K562 (cell line): ENCODE measurements at regions not wholly inside any gene's neighbourhood (a gene's known extent, or its start where the extent isn't known, plus 50 kb on each side); places are given as distances from the start of the nearest gene placed in this dataset.

Experiments used
- ATAC-seq: fragments of 200-7000 bp; cut with Tn5 transposase; 3 replicates; pipeline ENCODE4 v1.9.1; 2020; ENCODE audit warnings: moderate library complexity
- BruUV-seq: library from RNA; stranded (reverse); fragments of 400-500 nt; replicated peaks from 2 replicates; lab custom pipeline; 2021; lab: Mats Ljungman, UMichigan
- CTCF ChIA-PET: fragments of 300-600 bp; formaldehyde crosslinking; extraction: SDS; loops from one replicate; lab custom pipeline; 2021; ENCODE audit warnings: low intra/inter-chr PET ratio; lab: Yijun Ruan, JAX
- POLR2A ChIA-PET: fragments of 300-600, 350-650 bp; sonication (Branson Sonifier 250); formaldehyde crosslinking; extraction: SDS; loops from one replicate; lab custom pipeline; 2021; ENCODE audit warnings: antibody characterized with exemption, inconsistent platforms; lab: Yijun Ruan, JAX
- DNase-seq, 4 experiments: peaks; one replicate each; pipeline versions ENCODE4 v3.0.0 to v3.0.0-alpha.2; 2011 to 2018; ENCODE audit warnings: low spot score in 3 of 4, mixed read lengths in 3 of 4; ENCODE audit errors: extremely low read depth in 1 of 4
- FAIRE-seq: peaks from 2 replicates; lab custom pipeline; 2011; peaks lifted over from hg19 to GRCh38; lab: Jason Lieb, UNC
- H2AFZ ChIP-seq: 2 replicates; pipeline ENCODE4 v1.6.0; 2011; ENCODE audit warnings: low read depth, low read length, control low read depth, inconsistent platforms
- H3K27ac ChIP-seq: fragments of 200-600 bp; 3 replicates; pipeline ENCODE4 v1.8.0; 2011; ENCODE audit warnings: low read depth, mild to moderate bottlenecking, control low read depth, inconsistent platforms, low read length, moderate library complexity, mixed read lengths; ENCODE audit errors: extremely low read depth
- H3K27me3 ChIP-seq, 2 experiments: fragments of 300-600 bp in 1 of 2; 2 replicates in 1 of 2; 3 replicates in 1 of 2; pipeline versions ENCODE4 v1.6.0 to v1.8.0; 2011; ENCODE audit warnings: inconsistent platforms in 2 of 2, low read length in 2 of 2, mild to moderate bottlenecking in 1 of 2, mixed read lengths in 1 of 2, moderate library complexity in 1 of 2; ENCODE audit not compliant: control insufficient read depth in 2 of 2, insufficient read depth in 2 of 2
- H3K36me3 ChIP-seq: fragments of 300-600 bp; 3 replicates; pipeline ENCODE4 v1.8.0; 2011; ENCODE audit warnings: mild to moderate bottlenecking, low read length, inconsistent platforms; ENCODE audit not compliant: control insufficient read depth, insufficient read depth
- H3K4me1 ChIP-seq, 2 experiments: fragments of 200-600 bp in 1 of 2; replicated peaks in 1 of 2; 2 replicates in 1 of 2; 3 replicates in 1 of 2; pipeline versions ENCODE4 v1.5.1 to v1.8.0; 2011; ENCODE audit warnings: inconsistent platforms in 2 of 2, low read length in 2 of 2, mild to moderate bottlenecking in 1 of 2, mixed read lengths in 1 of 2, moderate library complexity in 1 of 2; ENCODE audit not compliant: control insufficient read depth in 2 of 2, insufficient read depth in 2 of 2
- H3K4me2 ChIP-seq: 2 replicates; pipeline ENCODE4 v1.6.1; 2011; ENCODE audit warnings: low read length, control low read depth, inconsistent platforms, mixed read lengths; ENCODE audit not compliant: insufficient read depth
- H3K4me3 ChIP-seq: fragments of 200-600 bp; sonication (generic), shearing (Covaris generic); 2 replicates; pipeline ENCODE4 v1.5.1; 2016; ENCODE audit warnings: control low read depth, inconsistent platforms
- H3K79me2 ChIP-seq: fragments of 200-600 bp; 3 replicates; pipeline ENCODE4 v1.8.0; 2011; ENCODE audit warnings: low read length, inconsistent platforms; ENCODE audit not compliant: control insufficient read depth, insufficient read depth
- H3K9ac ChIP-seq, 2 experiments: 2 replicates each; pipeline versions ENCODE4 v1.6.0 to v1.6.1; 2011; ENCODE audit warnings: low read depth in 2 of 2, low read length in 2 of 2, control low read depth in 1 of 2, inconsistent platforms in 1 of 2, mild to moderate bottlenecking in 1 of 2, mixed read lengths in 1 of 2; ENCODE audit not compliant: insufficient read depth in 1 of 2
- H3K9me1 ChIP-seq: one replicate; pipeline ENCODE4 v1.6.0; 2011; ENCODE audit warnings: inconsistent platforms, mild to moderate bottlenecking, low read length, moderate library complexity; ENCODE audit not compliant: control insufficient read depth, insufficient read depth
- H3K9me3 ChIP-seq: replicated peaks from 2 replicates; pipeline ENCODE4 v1.5.1; 2011; ENCODE audit warnings: low read depth, low read length, inconsistent platforms; ENCODE audit not compliant: control insufficient read depth, insufficient read depth
- H4K20me1 ChIP-seq: replicated peaks from 2 replicates; pipeline ENCODE4 v1.6.1; 2011; ENCODE audit warnings: low read length, inconsistent platforms, mixed read lengths; ENCODE audit not compliant: control insufficient read depth, insufficient read depth
- CC2D1A ChIP-seq: fragments of 450-650 bp; IDR thresholded peaks from 2 replicates; pipeline ENCODE4 v1.6.1; 2017; ENCODE audit warnings: mild to moderate bottlenecking
- ZFP30 ChIP-seq: fragments of 250-450 bp; sonication (Bioruptor Pico); IDR thresholded peaks from 2 replicates; pipeline ENCODE4 v1.8.0; 2022; ENCODE audit warnings: moderate library complexity, mild to moderate bottlenecking, inconsistent platforms, borderline replicate concordance
- ZNF431 ChIP-seq: sonication (generic); formaldehyde crosslinking; IDR thresholded peaks from 2 replicates; pipeline ENCODE4 v1.8.0; 2022; ENCODE audit warnings: mild to moderate bottlenecking, missing genetic modification reagents
- WGBS: fragments of 100-300 bp; shearing (Covaris generic); methylation state at CpG from one replicate; pipeline ENCODE4 v1.1.6; 2016; ENCODE audit warnings: low coverage, mixed read lengths; ENCODE audit not compliant: insufficient coverage; ENCODE audit errors: missing lambda C conversion rate; 5-methylcytosine and 5-hydroxymethylcytosine counted together
- in situ Hi-C: fragments of 300-500 bp; cut with MboI; formaldehyde crosslinking; loops from 4 replicates; pipeline ENCODE4 v1.15.0; 2018; ENCODE audit warnings: inconsistent platforms, mixed read lengths
- intact Hi-C: fragments of 100-400 bp; cut with micrococcal nuclease; formaldehyde crosslinking; loops from 2 replicates; pipeline ENCODE4 v1.14.2; 2022
- TF ChIP-seq, protein P1 (sequence below): fragments of 450-650 bp; IDR thresholded peaks from 2 replicates; pipeline ENCODE4 v1.6.1; 2016; ENCODE audit warnings: mild to moderate bottlenecking

DNA sequence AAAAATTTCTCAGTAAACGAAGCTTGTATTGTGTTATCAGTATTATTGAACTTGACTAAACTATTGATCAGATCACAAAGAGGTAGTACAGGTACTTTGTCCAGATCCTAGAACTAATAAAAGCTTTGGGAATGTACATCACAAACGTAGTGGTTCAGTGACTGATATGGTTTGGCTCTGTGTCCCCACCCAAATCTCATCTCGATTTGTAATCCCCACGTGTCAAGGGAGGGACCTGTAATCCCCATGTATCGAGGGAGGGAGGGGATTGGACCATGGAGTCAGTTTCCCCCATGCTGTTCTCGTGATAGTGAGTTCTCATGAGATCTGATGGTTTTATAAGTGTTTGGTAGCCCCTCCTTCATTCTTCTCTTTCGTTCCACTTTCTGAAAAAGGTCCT lies 100.9 kb downstream of the ARRDC3 start:
- TF ChIP-seq, protein P1, sequence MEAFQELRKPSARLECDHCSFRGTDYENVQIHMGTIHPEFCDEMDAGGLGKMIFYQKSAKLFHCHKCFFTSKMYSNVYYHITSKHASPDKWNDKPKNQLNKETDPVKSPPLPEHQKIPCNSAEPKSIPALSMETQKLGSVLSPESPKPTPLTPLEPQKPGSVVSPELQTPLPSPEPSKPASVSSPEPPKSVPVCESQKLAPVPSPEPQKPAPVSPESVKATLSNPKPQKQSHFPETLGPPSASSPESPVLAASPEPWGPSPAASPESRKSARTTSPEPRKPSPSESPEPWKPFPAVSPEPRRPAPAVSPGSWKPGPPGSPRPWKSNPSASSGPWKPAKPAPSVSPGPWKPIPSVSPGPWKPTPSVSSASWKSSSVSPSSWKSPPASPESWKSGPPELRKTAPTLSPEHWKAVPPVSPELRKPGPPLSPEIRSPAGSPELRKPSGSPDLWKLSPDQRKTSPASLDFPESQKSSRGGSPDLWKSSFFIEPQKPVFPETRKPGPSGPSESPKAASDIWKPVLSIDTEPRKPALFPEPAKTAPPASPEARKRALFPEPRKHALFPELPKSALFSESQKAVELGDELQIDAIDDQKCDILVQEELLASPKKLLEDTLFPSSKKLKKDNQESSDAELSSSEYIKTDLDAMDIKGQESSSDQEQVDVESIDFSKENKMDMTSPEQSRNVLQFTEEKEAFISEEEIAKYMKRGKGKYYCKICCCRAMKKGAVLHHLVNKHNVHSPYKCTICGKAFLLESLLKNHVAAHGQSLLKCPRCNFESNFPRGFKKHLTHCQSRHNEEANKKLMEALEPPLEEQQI, result peak; percentile 79
- TF ChIP-seq CC2D1A (peak; percentile 51), ZNF431 (CRISPR knock-in tag) (no peak), ZFP30 (CRISPR knock-in tag) (no peak)
- CTCF ChIA-PET, result no interaction called here
- Histone ChIP-seq H3K4me2 (no peak overlapping the region), H3K9me1 (no peaks in the 10 kb centered on the region), H4K20me1 (no peaks in the 10 kb centered on the region), H3K4me3 (no peak overlapping the region), H3K36me3 (no peaks in the 10 kb centered on the region), H3K27ac (no peak overlapping the region), H3K9ac (no peak overlapping the region), H3K4me1 (peaks cover 16 to 21% of the 10 kb centered on the region in 2 experiments; a peak in 3 of 5 replicates), H3K9me3 (peaks cover 3% of the 10 kb centered on the region; the same call in 1 of the 2 replicates), H3K27me3 (no peaks in the 10 kb centered on the region), H2AFZ (no peak overlapping the region), H3K79me2 (no peaks in the 10 kb centered on the region)
- in situ Hi-C loops (no loop called here), intact Hi-C loops (no loop called here)
- FAIRE-seq (no peak), ATAC-seq (no peak), DNase-seq (no peak)
- BruUV-seq, result no TSS peak
- POLR2A ChIA-PET, result interaction anchor here (1.1 kb wide), 1 partner anchor 19 kb away, joined by 4 read pairs; no protein-coding TSS in a partner anchor
- WGBS, result 47% methylated on average over 7 of the region's 7 CpGs
